GM21717 (cell line): ENCODE measurements at regions not wholly inside any gene's neighbourhood (a gene's known extent, or its start where the extent isn't known, plus 50 kb on each side); places are given as distances from the start of the nearest gene placed in this dataset.

Source experiments
- ATAC-seq: cut with Tn5 transposase; IDR thresholded peaks from one replicate; pipeline ENCODE4 v1.9.1; 2021; ENCODE audit warnings: mild to moderate bottlenecking, moderate library complexity; ENCODE audit not compliant: unreplicated experiment

DNA sequence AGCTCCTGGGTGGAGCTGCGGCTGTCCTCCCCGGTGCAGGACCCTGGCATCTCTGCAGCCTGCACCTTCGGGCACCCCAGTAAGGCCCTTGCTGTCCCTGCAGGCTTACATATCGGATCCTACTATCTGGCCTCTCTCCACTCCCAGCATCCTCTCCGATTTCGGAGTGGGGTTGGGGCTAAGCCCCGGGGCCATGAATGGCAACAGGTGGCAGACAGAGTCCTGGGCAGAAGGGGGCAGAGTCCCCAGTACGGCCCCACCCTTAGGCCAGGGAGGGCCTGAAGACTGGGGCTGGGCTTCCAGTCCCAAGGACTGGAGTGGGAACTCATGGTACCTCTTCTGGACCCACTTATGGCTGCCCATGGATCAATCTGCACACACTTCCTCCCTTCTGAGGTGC lies 180.4 kb upstream of the MC4R start:
- ATAC-seq, result no peak

DNA sequence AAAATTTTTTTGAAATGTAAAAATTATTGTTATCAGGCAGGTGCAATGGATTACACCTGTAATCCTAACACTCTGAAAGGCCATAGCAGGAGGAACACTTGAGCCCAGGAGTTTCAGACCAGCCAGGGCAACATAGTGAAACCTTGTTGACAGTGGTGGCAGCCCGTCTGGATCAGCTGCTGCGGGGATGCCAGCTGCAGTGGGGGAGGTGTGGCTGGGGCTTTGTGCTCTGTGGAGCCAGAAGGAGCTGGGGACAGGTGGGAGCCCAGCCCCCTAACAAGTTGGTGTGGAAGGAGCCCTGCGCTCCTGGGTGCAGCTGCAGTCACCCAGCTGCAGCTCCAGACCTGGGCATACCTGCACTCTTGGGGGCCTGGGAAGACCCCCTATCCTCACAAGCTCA lies 182.4 kb upstream of the MC4R start:
- ATAC-seq, result no peak

DNA sequence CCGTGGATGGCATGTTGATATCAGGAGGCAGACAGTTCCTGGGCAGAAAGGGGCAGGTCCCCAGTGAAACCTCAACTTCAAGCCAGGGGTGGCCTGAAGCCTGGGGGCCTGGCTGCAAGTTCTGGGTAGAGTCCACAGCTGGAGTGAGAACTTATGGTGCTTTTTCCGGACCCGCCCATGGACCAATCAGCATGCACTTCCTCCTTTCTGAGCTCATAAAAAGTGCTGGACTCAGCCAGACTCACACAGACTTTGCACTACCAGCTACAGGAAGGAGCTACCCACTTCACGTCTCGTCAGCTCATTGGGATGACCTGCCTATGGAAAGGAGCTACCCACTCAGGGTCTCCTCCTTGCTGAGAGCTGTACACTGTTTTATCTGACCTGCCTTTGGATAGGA lies 183.1 kb upstream of the MC4R start:
- ATAC-seq, result no peak

DNA sequence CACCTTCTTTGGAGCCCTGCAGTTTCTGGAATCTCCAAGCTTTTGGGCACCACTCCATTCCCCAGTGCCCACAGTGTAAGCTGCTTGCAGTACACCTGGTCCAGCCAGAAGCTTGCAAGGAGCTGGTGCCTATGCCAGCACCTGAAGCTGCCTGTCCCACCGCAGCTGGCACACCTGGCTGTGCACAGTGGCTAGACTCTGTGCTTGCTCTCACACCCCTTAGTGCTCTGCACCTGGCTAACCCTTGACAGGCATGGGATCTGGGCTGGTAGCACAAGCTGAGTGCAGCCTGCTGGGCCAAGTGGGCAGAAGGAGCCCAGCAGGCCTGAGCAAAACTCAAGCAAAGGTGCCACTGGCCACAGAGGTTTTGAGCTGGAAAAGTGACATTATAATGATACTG lies 183.8 kb upstream of the MC4R start:
- ATAC-seq, result no peak

GRCh38 chr18:60560071-60560470 lies 187.5 kb upstream of the MC4R start:
- no peak for ATAC-seq

DNA sequence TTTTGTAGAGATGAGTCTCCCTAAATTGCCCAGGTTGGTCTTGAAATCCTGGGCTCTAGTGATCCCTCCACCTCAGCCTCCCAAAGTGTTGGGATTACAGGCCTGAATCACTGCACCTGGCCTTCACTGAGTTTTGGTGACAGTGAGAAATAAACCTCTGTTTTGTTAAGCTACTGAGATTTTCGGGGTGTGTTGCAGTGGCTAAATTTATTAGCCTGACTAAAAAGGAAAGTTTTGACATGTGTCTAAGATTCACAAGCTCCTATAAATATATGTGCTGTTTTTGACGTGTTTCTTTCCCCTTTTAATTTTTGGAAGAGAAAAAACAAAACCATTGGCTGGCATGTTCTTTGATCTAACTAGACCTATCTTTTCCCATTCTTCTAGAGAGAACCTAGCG lies 190.5 kb upstream of the MC4R start:
- no peak for ATAC-seq

DNA sequence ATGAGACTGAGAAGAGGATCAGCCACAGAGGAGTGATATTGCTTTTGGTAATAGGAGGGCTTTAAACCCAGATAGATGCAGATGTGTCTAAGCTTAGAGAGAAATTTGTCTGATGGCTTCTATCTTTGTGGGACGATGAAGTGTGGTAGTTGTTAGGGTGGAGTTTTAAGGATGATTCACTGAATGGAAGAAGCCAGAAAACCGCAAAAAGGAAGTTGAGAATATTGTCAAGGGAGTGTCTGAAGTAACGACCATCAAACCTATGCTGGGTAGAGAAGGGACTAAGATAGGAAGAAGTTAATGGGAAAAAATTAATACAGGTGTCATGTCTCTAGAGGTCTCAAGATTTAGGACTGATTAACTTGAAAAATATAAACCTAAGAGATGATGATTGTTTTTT lies 195.6 kb upstream of the MC4R start:
- no peak for ATAC-seq

GRCh38 chr18:60570172-60570571 lies 197.6 kb upstream of the MC4R start:
- ATAC-seq, result no peak

- ATAC-seq, result no peak
Observed at GRCh38 chr18:60577457-60577856, 204.9 kb upstream of the MC4R start.

DNA sequence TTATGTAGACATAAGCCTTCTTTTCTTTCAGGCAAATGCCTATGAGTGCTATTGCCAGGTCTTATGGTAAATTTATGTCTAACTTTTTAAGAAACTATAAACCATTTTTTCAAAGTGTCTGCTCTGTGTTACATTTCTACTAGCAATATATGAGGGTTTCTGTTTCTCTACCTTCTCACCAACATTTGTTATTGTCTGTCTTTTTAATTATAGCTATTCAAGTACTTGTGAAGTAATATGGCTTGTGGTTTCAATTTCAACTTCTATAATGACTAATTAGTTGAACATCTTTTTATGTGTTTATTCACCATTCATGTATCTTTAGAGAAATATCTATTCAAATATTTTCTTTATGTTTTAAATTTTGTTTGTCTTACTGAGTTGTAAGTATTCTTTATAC lies 213.1 kb upstream of the MC4R start:
- ATAC-seq, result no peak

GRCh38 chr18:60593249-60593648 lies 220.7 kb upstream of the MC4R start:
- ATAC-seq, result no peak

DNA sequence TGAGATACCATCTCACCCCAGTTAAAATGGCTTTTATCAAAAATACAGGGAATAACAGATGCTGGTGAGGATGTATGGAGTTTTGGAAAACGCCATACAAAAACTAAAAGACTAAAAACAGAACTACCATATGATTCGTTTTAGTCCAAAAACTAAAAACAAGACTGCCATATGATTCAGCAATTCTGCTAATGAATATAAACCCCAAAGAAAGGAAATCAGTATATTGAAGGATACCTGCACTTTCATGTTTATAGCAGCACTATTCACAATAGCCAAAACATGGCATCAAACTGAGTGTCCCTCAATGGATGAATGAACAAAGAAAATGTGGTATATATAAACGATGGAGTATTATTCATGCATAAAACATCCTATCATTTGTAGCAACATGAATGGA lies 224.4 kb upstream of the MC4R start:
- no peak for ATAC-seq

GRCh38 chr18:60599267-60599666 lies 226.7 kb upstream of the MC4R start:
- ATAC-seq, result peak; percentile 92

DNA sequence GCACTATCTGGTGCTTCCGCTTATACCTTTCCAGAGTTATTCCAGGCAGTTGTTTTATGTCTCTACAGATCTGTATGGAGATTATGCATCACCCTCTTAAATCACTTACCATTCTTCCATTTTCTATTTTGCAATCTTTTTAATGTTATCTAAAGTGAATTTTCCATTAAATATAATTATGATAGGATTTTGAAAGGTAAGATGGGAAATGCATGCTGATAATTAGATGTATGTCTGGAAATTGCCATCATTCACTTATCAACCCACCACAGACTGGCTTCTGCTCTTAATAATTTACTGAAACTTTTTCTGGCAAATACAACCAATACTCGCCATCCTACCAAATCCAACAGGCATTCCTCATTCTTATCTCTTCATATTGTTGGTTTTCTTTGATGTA lies 227.4 kb upstream of the MC4R start:
- no peak for ATAC-seq

DNA sequence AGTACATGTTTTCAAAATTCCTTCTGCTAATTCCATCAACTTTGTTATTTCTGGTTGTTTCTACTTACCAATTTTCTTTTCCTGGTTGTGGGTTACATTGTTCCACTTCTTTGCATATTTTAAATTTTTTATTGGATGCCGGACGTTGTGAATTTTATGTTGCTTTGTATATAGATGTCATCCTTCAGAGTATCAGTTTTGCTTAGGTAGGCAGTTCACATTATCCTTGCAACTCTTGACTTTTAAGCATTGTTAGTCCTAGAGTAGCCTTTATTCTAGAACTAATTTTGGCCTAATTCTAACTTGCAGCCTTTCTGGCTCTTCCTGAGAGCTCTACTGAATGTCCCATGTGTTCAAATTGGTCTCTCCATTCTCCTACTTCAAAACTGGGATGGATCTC lies 228.7 kb upstream of the MC4R start:
- ATAC-seq, result no peak

- ATAC-seq, result no peak
Observed at GRCh38 chr18:60623331-60623730, 250.8 kb upstream of the MC4R start.

DNA sequence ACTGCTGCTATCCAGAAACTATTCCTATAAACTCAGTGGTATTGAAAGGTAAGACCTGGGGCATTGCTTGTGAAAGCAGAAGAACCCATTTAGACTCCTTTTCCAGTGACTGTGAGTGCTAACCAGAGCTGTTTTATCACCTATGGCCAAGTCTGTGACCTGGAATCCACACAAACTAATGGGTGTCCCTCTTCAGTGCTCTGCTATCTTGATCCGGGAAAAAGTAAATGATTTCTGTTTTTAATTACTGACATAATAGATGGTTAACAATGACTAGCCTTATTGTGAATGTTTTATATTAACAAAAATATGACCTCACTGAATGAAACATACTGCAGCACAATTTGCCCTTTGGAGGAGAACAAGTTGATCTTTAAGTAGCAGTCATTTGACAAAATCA lies 251.6 kb upstream of the MC4R start:
- ATAC-seq, result no peak

DNA sequence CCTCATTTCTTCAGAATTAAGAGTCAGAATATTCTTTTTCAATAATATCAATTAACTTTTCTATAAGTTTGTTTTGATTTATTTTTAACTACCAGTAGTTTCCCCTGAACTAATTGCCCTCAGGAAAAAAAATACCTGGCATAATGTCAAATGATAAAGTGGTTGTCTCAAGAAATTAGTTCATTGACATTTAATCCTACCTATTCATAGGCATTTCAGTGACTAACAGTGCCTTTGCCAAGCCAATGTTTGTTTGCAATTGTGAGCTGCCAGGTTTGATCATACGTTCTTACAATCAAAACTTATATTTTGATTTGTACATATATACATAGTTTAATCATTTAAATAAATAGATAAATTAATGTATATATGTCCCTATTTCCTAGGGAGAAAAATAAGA lies 267.3 kb upstream of the MC4R start:
- no peak for ATAC-seq

- no peak for ATAC-seq
Observed at GRCh38 chr18:60643009-60643408, 270.4 kb upstream of the MC4R start.

DNA sequence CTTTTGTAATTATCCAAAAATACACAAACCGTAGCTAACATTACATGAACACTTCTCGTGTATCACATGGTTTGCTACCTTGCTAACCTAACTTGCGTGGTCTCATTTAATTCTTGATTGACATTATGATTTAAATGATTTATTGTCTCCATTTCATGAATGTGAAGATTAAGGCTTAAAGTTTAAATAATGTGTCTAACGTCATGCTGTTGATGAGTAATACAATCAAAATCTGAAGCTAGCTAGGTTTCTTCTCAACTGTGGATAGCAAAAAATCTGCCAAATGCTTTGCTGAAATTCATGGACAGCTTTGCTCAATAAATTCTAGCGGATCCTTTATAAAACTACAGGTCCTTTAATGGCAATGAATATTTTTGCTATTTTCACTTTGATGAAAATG lies 274.1 kb upstream of the MC4R start:
- ATAC-seq, result no peak

- ATAC-seq, result peak; percentile 92
Observed at GRCh38 chr18:60649107-60649506, 276.5 kb upstream of the MC4R start.

DNA sequence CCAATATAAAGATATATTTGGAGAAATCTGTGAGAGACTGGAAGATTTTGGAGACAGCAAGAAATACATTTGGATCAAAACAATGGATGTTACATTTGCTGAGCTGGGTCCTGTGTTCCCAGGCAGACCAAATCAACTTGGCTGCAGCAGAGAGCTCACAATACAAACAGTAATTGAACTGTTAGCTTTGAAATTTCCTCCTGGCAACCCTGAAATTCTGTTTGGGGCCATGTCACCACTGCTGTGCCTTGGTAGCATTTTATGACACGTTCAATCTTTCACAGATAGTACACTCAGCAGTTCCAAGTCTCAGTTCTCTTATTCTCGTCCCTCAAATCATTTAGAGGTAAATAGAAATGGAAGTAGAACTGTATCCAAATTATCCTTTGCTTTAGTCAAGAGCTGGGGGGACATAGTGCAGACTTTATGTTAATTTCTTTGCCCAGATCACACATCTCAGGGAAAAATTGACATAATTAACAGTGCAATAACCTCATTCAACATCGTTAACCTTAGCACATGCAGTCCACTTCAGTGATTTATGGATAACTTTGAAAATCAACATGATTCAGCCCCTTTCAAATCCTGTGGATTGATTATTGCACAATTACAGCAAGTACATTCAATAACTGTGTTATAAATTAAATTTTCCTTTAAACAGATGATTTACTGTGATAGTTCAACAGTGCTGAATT lies 277.4 kb upstream of the MC4R start:
- ATAC-seq, result no peak

- no peak for ATAC-seq
Observed at GRCh38 chr18:60654298-60654697, 281.7 kb upstream of the MC4R start.
